DOHH2 (cell line): ENCODE measurements at regions not wholly inside any gene's neighbourhood (a gene's known extent, or its start where the extent isn't known, plus 50 kb on each side); places are given as distances from the start of the nearest gene placed in this dataset.

Source experiments
- H3F3A ChIP-seq: fragments of 200-600 bp; sonication (generic), shearing (Covaris generic); 2 replicates; pipeline ENCODE4 v1.6.0; 2016; ENCODE audit warnings: antibody characterized with exemption, mild to moderate bottlenecking; ENCODE audit not compliant: control insufficient read depth, insufficient read depth
- H3K27ac ChIP-seq: fragments of 200-600 bp; sonication (generic); 2 replicates; pipeline ENCODE4 v1.5.1; 2014; ENCODE audit warnings: low read depth, mild to moderate bottlenecking, low read length, moderate library complexity
- H3K27me3 ChIP-seq: fragments of 200-600 bp; sonication (generic); 2 replicates; pipeline ENCODE4 v1.6.1; 2014; ENCODE audit warnings: mild to moderate bottlenecking, low read length, mixed read lengths; ENCODE audit not compliant: control insufficient read depth
- H3K36me3 ChIP-seq: fragments of 200-600 bp; sonication (generic); 2 replicates; pipeline ENCODE4 v1.6.1; 2014; ENCODE audit warnings: mild to moderate bottlenecking, low read length, moderate library complexity, mixed read lengths; ENCODE audit not compliant: control insufficient read depth
- H3K4me1 ChIP-seq: fragments of 200-600 bp; sonication (generic); 2 replicates; pipeline ENCODE4 v1.6.1; 2014; ENCODE audit warnings: mild to moderate bottlenecking, low read length, mixed read lengths; ENCODE audit not compliant: control insufficient read depth
- H3K4me2 ChIP-seq: fragments of 200-600 bp; sonication (generic); 2 replicates; pipeline ENCODE4 v1.6.0; 2014; ENCODE audit warnings: mild to moderate bottlenecking, low read length, moderate library complexity
- H3K4me3 ChIP-seq: fragments of 200-600 bp; sonication (generic); 2 replicates; pipeline ENCODE4 v1.5.1; 2014; ENCODE audit warnings: mild to moderate bottlenecking, low read length, mixed read lengths
- H3K79me2 ChIP-seq: fragments of 200-600 bp; sonication (generic); 2 replicates; pipeline ENCODE4 v1.6.1; 2014; ENCODE audit warnings: mild to moderate bottlenecking, low read length, mixed read lengths; ENCODE audit not compliant: control insufficient read depth
- H3K9me2 ChIP-seq: fragments of 200-600 bp; sonication (generic); replicated peaks from 2 replicates; pipeline ENCODE4 v1.6.1; 2014; ENCODE audit warnings: mild to moderate bottlenecking, low read length, mixed read lengths; ENCODE audit not compliant: control insufficient read depth
- H3K9me3 ChIP-seq: fragments of 200-600 bp; sonication (generic); 2 replicates; pipeline ENCODE4 v1.6.1; 2014; ENCODE audit warnings: antibody characterized with exemption, low read length, mixed read lengths; ENCODE audit not compliant: control insufficient read depth, insufficient read depth
- H4K20me1 ChIP-seq: fragments of 200-600 bp; sonication (generic); 2 replicates; pipeline ENCODE4 v1.6.0; 2014; ENCODE audit warnings: low read depth, mild to moderate bottlenecking, antibody characterized with exemption, low read length, moderate library complexity; ENCODE audit not compliant: control insufficient read depth, insufficient read depth
- EZH2phosphoT487 ChIP-seq: fragments of 200-600 bp; sonication (generic); IDR thresholded peaks from 2 replicates; pipeline ENCODE4 v1.6.1; 2017; ENCODE audit warnings: borderline replicate concordance, mild to moderate bottlenecking, antibody characterized with exemption, low read length, moderate library complexity, mixed read lengths
- TF ChIP-seq, protein P1 (sequence below): fragments of 200-600 bp; sonication (generic); IDR thresholded peaks from one replicate; pipeline ENCODE4 v1.5.1; 2014; ENCODE audit warnings: antibody characterized with exemption, mild to moderate bottlenecking, low read depth, low read length; ENCODE audit not compliant: poor library complexity, severe bottlenecking

DNA sequence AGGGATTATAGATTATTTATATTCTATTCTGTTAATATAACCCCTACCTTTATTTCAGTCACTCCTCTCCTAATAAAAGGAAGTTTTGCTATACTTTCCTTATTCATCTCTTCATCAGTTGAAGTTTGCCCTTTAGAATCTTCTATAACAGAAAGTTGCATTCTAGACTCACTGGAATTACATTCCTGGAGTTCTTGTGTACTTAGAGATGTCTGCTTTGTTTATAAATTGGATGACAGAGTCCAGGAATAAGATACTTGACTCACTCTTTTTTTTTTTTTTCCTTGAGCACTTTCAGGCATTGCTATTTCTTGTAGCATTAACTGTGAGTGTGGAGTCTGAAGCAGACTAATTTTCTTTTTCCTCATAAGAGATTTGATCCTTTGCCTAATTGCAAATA, 640.8 kb downstream of the XPNPEP1 start:
- H3K4me1 ChIP-seq, result no peaks in the 10 kb centered on the region
- no peaks in the 10 kb centered on the region for H3F3A ChIP-seq
- no peaks in the 10 kb centered on the region for H3K36me3 ChIP-seq
- no peaks in the 10 kb centered on the region for H4K20me1 ChIP-seq
- TF ChIP-seq, protein P1, sequence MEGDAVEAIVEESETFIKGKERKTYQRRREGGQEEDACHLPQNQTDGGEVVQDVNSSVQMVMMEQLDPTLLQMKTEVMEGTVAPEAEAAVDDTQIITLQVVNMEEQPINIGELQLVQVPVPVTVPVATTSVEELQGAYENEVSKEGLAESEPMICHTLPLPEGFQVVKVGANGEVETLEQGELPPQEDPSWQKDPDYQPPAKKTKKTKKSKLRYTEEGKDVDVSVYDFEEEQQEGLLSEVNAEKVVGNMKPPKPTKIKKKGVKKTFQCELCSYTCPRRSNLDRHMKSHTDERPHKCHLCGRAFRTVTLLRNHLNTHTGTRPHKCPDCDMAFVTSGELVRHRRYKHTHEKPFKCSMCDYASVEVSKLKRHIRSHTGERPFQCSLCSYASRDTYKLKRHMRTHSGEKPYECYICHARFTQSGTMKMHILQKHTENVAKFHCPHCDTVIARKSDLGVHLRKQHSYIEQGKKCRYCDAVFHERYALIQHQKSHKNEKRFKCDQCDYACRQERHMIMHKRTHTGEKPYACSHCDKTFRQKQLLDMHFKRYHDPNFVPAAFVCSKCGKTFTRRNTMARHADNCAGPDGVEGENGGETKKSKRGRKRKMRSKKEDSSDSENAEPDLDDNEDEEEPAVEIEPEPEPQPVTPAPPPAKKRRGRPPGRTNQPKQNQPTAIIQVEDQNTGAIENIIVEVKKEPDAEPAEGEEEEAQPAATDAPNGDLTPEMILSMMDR, result no peak
- TF ChIP-seq EZH2phosphoT487, result no peak
- no peaks in the 10 kb centered on the region for H3K9me3 ChIP-seq
- no peaks in the 10 kb centered on the region for H3K9me2 ChIP-seq
- no peaks in the 10 kb centered on the region for H3K27me3 ChIP-seq
- H3K4me3 ChIP-seq, result no peak overlapping the region
- no peaks in the 10 kb centered on the region for H3K79me2 ChIP-seq
- H3K4me2 ChIP-seq, result no peak overlapping the region
- H3K27ac ChIP-seq, result no peak overlapping the region

DNA sequence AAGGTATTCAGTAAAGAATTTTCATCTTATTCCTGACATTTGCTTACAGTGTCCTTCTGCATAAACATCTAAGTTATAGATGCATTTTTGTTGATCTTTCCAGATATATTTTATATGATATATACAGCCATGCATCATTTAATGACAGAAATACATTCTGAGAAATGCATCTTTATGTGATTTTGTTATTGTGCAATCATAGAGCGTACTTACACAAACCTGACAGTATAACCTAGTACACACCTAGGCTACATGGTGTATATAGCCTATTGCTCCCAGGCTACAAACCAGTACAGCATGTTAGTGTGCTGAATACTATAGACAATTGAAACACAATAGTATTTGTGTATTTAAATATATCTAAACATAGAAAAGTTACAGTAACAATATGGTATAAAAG, 642.0 kb downstream of the XPNPEP1 start:
- H3K27me3 ChIP-seq, result no peaks in the 10 kb centered on the region
- H3K9me3 ChIP-seq, result no peaks in the 10 kb centered on the region
- H4K20me1 ChIP-seq, result no peaks in the 10 kb centered on the region
- no peaks in the 10 kb centered on the region for H3K9me2 ChIP-seq
- no peaks in the 10 kb centered on the region for H3K4me1 ChIP-seq
- no peak overlapping the region for H3K4me3 ChIP-seq
- H3F3A ChIP-seq, result no peaks in the 10 kb centered on the region
- H3K36me3 ChIP-seq, result no peaks in the 10 kb centered on the region
- H3K27ac ChIP-seq, result no peak overlapping the region
- no peaks in the 10 kb centered on the region for H3K79me2 ChIP-seq
- H3K4me2 ChIP-seq, result no peak overlapping the region
- TF ChIP-seq, protein P1, result no peak
- TF ChIP-seq EZH2phosphoT487, result no peak

DNA sequence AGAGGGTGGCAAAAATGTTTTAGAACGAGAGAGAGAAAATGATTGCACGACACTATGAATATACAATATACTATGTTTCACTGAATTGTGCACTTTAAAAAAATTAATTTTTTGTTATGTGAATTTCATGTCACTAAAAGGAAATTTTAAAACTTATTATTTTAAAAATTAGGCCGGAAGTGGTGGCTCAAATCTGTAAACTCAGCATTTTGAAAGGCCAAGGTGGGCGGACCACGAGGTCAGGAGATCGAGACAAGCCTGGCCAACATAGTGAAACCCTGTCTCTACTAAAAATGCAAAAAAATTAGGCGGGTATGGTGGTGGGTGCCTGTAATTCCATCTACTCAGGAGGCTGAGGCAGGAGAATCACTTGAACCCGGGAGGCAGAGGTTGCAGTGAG, 642.5 kb downstream of the XPNPEP1 start:
- Histone ChIP-seq H3K4me3 (no peak overlapping the region), H3K9me3 (no peaks in the 10 kb centered on the region)

More for the DNA sequence above, 642.5 kb downstream of the XPNPEP1 start:
- Histone ChIP-seq H3K79me2 (no peaks in the 10 kb centered on the region), H3K36me3 (no peaks in the 10 kb centered on the region), H3F3A (no peaks in the 10 kb centered on the region), H3K4me2 (no peak overlapping the region), H3K27ac (no peak overlapping the region), H3K27me3 (no peaks in the 10 kb centered on the region), H3K9me2 (no peaks in the 10 kb centered on the region), H3K4me1 (no peaks in the 10 kb centered on the region), H4K20me1 (no peaks in the 10 kb centered on the region)
- TF ChIP-seq, protein P1, result no peak
- TF ChIP-seq EZH2phosphoT487, result no peak
